NCI-H748 (cell line): ENCODE measurements at regions not wholly inside any gene's neighbourhood (a gene's known extent, or its start where the extent isn't known, plus 50 kb on each side); places are given as distances from the start of the nearest gene placed in this dataset.

ENCODE experiments used
- DNase-seq: peaks from one replicate; lab custom pipeline; 2025; ENCODE audit not compliant: unreplicated experiment; lab: John Stamatoyannopoulos, UW

DNA sequence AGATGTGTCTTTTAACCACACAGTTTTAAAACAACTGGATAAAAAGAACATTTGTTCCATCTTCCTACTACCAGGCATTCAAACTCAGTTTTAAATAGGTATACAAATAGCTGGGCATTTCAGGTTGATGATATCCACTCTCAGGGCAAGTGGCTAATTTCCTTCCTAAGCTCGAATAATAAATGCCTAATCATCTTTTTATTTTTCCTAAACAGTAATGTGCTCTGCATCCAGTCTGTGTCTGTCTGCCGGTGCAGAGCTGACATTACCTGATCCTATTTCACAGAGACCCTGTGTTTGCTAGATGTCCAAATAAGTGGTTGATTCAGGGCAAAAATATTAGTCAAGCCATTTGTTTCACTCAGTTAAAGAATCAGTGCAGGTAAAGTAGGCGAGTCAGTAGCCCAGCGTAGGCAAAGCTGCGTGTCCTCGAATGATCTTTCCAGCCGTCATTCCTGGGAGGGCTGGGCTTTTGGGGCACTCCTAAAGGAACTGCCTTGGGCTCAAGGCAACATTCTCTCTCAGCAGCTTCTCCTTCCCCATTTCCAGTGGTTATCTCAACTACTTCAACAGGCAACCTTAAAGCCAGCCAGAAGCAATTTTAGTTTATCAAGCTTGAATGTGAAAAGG, 74.2 kb upstream of the BMP2 start:
- no peak for DNase-seq

DNA sequence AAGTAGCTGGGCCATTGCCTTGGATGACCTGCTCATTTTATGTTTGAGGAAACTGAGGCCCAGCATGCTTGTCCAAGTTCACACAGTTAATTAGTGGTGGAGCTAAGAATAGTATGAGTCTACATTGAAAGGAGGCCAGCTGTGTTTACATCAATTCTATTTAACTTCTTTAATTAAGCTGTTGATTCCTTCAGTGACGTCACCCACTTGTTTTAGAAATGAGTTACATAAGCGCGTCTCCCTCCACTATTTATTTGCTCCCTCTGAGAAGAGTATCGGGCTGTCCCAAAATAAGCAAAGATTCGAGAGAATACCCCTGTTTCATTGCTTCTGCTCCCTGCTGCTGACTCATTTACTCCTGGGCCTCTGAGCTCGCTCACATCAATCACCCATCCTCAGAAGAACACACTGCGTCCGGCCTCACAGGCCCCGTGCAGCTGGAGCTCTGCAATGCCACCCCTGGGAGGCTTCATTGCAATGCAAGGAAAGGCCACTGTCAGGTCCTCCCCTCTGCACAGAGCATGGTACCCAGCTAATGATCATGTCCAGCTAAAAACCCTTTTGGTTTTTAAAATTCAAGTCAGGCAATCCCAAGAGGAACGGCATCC, 74.8 kb upstream of the BMP2 start:
- DNase-seq: no peak

DNA sequence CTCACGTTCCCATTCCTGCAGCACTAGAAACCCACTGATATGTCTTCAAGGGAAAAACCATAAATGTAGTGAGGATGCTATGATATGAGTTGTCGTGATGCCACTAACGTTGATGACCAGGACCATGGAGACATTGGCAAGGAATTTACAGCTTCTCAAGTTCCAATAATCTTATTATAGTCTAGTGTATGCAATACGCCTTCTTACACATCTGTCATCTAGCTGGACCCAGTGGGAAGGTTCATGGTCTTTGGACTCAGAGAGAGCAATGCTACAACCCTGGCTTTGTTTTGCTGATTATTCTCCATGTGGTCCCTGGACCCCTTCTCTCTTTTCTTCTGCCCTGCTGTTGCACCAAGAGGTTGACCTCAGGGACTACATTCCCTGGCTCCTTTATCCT, 76.0 kb upstream of the BMP2 start:
- no peak for DNase-seq

DNA sequence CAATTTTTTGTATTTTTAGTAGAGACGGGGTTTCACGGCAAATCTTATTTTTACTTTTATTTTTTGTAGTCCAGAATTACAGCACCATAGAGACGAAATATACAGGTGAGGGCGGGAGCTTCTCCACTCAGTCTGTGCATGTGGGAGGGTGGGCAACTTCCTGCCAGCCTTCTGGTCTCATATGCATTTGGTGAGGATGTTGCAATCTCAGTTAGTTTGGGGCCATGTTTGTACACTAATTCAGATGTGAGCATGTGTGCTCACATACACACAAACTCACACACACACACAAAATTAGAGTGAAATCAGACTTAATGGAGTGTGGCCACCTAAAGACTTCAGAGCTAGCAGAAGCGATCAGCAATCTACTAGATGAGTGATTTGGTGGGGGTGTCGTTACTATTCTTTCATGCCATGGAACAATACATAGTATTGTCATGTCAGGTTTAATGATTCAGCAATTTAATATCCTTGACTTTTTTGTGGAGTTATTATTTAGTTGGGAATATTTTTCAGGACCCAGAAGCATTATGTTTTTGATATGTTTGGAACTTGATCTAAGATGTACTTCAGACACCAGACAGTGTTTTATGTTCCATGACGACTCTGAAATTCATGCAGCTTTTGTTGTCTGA, 78.0 kb upstream of the BMP2 start:
- DNase-seq: no peak

DNA sequence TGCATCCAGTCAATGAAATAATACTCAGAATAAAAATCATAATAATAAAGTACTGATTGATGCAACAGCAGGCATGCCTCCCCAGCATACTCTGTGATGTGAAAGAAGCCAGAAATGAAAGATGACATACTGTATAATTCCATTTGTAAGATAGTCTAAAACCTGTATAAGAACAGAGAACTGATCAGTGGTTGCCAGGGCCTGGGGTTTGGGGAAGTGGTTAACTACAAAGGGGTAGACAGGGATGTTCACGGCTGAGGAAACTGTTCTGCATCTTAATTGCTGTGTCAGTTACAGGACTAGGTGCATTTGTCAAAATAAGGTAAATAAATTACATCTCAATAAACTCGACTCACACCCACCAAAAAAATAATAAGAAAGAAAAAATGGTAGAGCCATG, 81.3 kb upstream of the BMP2 start:
- no peak for DNase-seq

DNA sequence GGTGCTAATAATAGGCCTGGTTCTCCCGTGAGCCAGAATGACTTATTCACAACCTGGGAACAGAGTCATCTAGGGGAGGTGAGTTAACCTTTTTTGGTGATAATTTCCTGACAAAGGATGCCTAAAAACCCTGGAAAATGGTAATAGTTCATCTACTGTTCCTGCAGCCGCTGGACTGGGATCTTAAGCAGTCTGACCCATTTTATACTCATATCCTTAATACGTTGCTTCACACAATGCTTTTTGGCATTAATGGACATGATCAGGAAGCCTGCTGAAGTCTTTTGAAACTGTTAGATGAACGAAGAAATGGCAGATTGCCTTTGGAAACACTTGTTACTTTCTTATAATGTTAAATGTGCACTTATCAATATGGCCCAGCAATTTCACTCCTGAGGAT, 81.9 kb upstream of the BMP2 start:
- DNase-seq: no peak

DNA sequence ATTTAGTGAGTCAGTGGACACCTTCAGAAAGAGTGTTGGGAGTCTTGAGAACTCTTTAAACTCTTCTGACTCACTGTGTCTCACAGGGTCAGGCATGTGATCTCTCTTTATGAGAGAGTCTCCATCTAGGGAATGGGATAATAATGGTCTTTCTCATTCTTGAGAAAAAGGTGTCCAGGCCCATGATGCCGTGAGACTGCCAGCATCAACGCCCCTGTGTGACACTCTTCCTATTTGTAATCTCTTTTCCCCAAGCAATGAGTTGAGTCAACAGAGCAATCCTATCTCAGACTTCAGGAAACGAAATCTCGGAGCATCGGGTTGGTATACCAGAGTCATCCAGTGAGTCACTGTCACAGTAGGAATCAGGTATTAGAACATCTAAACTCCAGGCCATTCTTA, 82.3 kb upstream of the BMP2 start:
- DNase-seq: no peak

DNA sequence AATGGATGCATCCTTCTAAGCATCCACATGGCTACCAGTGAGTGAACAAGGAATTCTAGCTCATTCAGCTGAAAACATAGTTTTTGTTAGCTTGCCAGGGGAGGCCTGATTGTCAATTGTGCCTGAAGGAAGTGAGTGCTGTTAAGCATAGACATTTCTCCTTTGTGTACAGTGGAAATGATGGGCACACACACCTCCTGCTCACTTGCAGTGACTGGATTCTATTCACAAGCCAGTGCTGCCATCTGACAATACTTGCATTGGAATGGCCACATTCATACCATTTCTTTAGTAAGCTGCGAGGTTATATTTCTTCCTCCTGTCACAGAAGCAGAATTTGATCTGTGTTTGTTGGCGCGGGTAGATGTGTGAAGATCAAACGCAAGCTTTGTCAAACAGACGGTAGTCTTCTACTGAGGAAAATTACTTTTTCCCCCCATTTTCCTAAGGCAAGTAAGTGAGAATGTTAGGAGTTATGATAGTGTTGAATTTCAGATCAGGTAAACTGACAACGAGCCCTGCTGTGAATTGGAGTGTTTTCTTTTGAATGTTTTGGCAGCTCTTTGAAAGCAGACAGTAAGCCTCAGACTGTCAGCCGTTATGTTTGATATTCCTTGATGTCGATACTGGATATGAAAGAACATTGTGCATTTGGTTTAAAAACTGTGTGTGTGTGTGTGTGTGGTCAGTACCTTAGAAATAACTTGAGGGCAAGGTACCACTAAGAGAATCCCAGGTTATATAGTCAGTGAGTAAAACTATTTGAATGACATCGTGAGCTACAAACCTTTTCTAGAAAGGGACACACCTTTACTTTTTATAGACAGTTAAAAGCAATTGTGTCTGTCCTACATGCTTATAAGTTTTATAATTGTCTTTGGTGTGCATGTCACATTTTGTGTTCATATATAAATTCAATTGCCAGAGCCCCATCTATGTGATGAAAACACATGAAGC, 84.2 kb upstream of the BMP2 start:
- DNase-seq: no peak

DNA sequence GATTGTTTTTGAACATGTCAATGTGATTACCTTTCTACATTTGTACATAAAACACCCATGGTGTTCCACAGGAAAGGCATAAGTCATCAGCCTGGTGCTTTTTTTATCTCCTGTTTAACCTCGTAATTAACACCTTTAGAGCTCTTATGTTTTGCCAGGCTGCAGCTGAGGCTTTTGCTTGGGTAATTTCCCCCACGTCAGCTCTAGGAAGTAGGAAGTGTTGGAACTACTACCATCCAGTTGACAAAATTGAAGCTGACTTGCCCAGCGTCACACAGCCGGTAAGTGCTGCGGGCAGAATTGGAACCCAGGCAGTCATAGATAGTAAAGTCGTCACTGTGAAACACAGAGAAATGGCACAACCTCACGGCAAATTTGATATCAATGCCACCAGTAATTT, 86.6 kb upstream of the BMP2 start:
- no peak for DNase-seq

DNA sequence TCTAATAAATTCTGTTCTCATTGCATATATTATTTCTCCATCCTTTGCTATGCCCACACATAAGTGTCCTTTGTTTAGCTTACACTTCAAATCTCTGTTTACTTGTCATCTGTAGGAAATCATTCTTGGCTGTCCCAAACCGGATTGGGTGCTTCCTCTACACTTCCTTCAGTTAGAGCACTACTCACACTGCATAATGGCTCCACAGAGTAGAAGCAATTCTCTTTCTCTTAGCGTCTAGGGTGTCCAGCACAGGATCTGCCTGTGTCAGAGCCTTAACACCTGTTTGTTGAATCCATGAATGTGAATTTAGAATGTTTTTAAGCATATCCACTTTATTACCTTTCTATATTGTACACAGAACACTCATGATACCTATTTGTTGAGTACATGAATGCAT, 87.0 kb upstream of the BMP2 start:
- DNase-seq: no peak

DNA sequence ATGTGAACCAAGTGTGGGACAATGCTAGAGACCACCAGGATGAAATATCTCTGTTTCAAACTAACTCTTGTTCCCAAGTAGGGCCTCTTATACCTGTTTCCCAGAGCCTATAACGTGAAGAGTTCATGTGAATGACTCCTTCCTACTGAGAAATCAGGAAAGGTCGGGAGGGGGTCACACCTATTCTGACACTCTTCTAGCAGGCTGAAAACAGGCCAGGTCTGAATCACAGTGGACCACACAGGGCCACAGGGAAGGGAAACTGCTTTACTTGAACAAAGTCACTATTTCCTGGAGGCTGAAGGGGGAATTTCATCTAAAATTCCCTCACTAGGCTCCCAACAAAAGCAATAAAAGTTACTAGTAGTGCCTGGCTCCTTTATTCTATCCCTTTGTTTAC, 88.4 kb upstream of the BMP2 start:
- no peak for DNase-seq

DNA sequence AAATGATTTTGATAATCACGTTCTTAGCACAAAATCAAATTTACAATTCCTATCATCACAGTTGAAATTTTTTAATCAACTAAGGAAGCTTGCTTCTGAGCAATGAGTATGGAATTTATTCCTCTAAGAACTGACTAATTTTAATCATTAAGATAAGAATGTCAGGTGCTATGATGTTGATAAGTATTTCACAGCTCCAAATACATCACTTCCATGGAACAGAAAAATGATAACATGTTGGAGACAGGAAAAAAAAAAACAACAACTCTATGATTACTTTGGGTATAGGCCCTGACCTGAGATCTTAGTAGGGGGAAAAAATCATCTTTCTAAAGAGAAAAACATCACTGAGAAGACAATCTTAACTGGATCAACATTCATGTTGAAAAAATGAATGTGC, 89.4 kb upstream of the BMP2 start:
- no peak for DNase-seq

DNA sequence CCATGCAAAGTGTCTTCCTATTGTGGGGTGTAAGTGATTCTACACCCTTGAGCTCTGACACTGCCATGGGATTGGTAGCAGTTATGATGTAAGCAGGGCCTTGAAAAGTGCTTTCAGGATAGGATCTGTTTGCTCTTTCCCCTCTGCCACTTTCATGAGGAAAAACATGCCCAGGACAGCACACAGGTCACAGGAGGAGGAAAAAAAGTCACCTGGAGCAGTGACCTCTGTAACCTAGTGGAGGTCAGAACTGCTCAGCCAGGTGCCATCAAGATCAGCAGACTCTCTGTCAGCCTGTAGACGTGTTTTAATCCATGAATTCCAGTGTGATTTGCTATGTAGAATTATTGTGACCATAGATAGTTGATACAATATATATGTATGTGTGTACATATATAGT, 92.7 kb upstream of the BMP2 start:
- DNase-seq: no peak

DNA sequence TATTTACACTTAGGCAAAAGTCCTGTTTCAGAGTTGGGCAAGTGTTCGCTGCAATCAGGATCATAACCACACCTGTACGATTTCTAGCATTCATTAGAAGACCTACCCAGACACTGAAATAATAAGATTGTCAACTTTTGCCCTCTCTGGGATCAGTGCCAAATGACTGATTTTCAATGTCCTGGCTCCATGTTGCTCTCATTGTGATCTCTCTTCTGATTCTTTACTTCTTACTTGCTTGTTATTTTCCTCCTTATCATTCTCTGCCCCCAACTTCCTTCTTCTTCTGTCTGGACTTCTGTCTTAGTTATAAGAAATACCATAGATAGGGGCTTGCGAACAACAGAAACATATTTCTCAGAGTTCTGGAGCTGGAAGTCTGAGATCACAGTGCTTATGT, 94.4 kb upstream of the BMP2 start:
- no peak for DNase-seq

DNA sequence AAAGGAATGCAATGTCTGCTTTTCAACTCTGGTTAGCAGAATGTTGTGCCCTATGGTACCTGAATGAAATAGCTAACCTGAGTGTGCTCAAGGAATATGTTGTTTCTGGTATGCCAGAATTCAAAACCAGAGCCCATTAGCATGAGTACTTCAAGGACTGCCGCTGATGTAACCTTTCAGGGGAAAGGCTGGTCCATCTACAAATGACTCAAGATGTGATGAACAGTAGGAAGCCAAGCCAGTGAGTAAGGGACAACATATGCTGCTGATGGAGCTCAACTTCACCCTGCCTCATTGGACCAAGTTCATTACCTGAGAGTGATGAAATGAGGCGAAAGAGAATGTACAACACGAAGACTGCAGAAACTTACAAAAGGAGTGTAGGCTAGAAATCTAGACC, 95.7 kb upstream of the BMP2 start:
- no peak for DNase-seq

DNA sequence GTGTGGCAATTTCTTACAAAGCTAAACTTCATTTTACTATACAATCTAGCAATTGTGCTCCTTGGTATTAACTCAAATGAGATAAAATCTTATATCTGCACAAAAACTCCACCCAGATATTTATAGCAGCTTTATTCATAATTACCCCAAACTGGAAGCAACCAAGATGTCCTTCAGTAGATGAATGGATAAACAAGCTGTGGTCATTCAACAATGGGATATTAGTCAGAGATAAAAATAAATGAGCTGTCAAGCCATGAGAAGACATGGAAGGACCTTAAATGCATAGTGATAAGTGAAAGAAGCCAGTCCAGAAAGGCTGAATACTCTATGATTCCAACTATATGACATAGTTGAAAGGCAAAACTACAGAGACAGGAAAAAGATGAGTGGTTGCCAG, 98.9 kb upstream of the BMP2 start:
- DNase-seq: no peak

DNA sequence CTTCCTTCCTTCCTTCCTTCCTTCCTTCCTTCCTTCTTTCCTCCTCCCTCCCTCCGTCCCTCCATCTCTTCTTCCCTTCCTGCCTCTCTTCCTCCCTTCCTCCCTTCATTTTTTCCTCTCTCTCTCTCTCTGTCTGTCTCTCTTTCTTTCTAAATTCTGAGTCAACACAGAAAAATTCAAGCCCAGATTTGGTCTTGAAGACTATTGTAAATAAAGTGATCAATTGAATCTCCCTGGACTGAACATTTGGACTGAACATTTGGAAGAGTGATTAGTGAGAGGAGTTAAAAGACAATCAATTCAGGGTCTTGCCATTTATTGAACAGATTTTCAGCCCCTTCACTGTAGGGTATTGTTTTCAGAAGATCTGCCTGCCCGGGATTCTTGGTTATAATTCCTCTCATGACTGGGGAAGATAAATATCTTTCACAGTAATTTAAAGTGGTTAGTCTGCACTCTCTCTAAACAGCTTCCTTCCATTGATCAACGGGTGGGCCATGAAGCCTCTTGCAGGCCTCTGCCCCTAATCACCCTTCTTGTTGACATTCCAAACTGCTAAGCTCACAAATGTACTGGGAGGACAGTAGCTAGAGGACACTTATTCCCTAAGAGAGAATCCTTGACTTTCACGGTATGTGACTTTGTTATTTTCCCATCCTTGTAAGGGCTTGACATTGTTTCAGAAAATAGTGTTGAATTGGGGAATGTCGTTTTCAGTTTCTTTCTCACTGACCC, 101.7 kb upstream of the BMP2 start:
- DNase-seq: peak; percentile 42

DNA sequence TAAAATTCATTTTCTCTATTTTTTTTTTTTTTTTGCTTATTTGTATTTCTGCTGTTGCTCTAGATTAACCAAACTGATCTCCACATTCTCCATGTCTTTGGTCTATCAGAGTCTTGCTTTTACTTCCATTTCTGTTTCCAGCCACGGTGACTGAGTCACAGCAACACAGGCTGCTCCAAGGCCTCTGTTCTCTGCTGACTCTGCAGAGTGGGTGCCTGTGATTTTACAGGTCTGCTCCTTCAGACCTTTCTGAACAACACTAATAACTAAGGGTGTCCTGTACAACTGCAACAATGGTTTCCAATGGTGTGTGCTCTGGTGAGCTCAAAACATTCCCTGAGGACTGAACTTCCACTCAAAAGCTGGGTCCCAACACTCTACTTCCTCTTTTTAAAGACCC, 102.3 kb upstream of the BMP2 start:
- no peak for DNase-seq

DNA sequence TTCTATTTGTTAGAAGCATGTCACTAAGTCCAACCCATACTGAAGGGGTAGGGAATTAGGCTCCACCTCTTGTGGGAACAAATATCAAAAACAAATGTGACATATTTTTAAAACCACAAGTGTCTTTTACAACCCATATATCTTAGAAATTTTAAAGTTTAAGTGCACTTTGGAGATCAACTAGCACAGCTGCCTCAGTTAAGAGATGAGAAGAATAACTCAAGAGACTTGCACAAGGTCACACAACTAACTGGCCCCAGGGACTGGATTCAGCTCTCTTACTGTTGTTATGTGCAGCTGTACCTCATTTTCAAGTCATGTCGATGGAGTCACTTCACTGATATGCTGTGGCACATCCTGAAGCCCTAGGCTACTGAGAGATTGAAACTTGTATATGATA, 102.9 kb upstream of the BMP2 start:
- DNase-seq: no peak

DNA sequence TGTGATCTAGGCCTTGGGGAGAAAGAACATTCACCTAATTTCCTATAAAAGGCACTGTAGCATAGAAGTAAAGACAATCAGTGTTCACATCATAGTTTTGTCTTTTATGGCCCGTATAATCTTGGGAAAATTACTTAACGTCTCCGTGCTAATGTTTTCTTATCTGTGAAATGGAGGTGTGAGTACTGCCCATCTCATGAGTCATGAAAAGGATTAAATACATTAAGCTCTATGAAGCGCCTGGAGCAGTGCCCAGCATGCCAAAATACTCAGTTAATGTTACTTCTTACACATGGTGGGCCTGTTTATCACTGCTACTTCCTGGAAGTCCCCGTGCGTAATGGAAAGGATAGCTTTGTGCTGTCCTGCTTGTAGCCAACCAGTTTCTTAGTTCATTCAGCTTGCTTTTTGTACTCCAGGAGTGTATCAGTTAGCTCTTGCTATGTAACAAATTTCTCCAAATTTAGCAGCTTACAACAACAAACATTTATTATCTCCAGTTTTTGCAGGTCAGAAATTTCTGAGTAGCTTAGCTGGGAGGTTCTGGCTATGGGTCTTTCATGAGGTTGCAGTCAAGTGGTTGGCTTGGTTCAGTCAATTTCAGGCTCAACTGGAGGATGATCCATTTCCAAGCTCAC, 103.6 kb upstream of the BMP2 start:
- no peak for DNase-seq

DNA sequence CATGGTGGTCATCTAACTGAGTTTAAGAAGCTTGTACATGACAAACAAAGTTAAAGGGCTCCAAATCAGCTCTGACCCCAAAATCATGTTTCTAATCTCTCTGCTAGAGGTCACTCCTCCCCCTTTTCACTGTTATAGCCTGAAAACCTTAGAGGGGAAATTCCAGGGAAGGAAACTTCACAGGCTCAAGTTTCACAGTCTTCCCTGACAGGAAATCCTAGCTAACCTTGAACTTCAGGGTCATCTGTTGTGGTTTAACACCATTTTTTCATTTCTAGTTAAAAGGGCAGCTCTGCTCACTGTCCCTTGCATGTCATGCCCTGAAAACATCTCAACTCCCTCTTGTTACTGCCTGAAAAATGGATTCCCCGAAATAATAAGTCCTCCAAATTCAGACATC, 104.4 kb upstream of the BMP2 start:
- DNase-seq: no peak
